ENCODE measurements at regions not wholly inside any gene's neighbourhood (a gene's known extent, or its start where the extent isn't known, plus 50 kb on each side); places are given as distances from the start of the nearest gene placed in this dataset.
"Not testable (repeated sequence)": the region's sequence is repeated elsewhere in the genome, so short reads cannot be mapped to it uniquely, and the experiment has no call there.

GRCh38 chr7:125820495-125820894, 890.9 kb upstream of the POT1 start:
- no peak overlapping the region for H3K4me3 ChIP-seq
- no peak for DNase-seq (ENCODE audit: low spot score in 2 of 2)
- H3K27ac ChIP-seq, result no peak overlapping the region
- H3K36me3 ChIP-seq, result no peaks in the 10 kb centered on the region
- no peaks in the 10 kb centered on the region for H3K27me3 ChIP-seq
- H3K9me3 ChIP-seq, result no peaks in the 10 kb centered on the region
- H3K4me1 ChIP-seq, result no peaks in the 10 kb centered on the region
- no peak for TF ChIP-seq CTCF (IDR thresholded peaks at IDR 0.05)
- intact Hi-C loops (cut with DNase I), result no loop called here

- intact Hi-C loops (cut with DNase I), result no loop called here
- H3K27me3 ChIP-seq, result no peaks in the 10 kb centered on the region
- no peaks in the 10 kb centered on the region for H3K9me3 ChIP-seq
- no peak for TF ChIP-seq CTCF (IDR thresholded peaks at IDR 0.05)
- H3K27ac ChIP-seq, result no peak overlapping the region
- no peak overlapping the region for H3K4me3 ChIP-seq
- no peaks in the 10 kb centered on the region for H3K36me3 ChIP-seq
- H3K4me1 ChIP-seq, result no peaks in the 10 kb centered on the region
- no peak for DNase-seq (ENCODE audit: low spot score in 2 of 2)
Observed at GRCh38 chr7:125814100-125814499, 884.5 kb upstream of the POT1 start.

GRCh38 chr7:125806491-125806890, 876.9 kb upstream of the POT1 start:
- H3K4me1 ChIP-seq; H3K27ac ChIP-seq; H3K4me3 ChIP-seq; H3K9me3 ChIP-seq; H3K36me3 ChIP-seq; intact Hi-C loops (cut with DNase I); DNase-seq (ENCODE audit: low spot score in 2 of 2); H3K27me3 ChIP-seq: not testable (repeated sequence)

GRCh38 chr7:125804273-125804672, 874.6 kb upstream of the POT1 start:
- no peak overlapping the region for H3K4me3 ChIP-seq
- H3K27me3 ChIP-seq, result no peaks in the 10 kb centered on the region
- no peaks in the 10 kb centered on the region for H3K4me1 ChIP-seq
- no peaks in the 10 kb centered on the region for H3K36me3 ChIP-seq
- H3K27ac ChIP-seq, result no peak overlapping the region
- no peak for TF ChIP-seq CTCF (IDR thresholded peaks at IDR 0.05)
- no peaks in the 10 kb centered on the region for H3K9me3 ChIP-seq
- intact Hi-C loops (cut with DNase I), result no loop called here
- no peak for DNase-seq (ENCODE audit: low spot score in 2 of 2)

- Histone ChIP-seq H3K9me3 (no peaks in the 10 kb centered on the region), H3K4me3 (no peak overlapping the region), H3K4me1 (no peaks in the 10 kb centered on the region), H3K27ac (no peak overlapping the region), H3K27me3 (no peaks in the 10 kb centered on the region), H3K36me3 (no peaks in the 10 kb centered on the region)
- intact Hi-C loops (cut with DNase I), result no loop called here
- TF ChIP-seq CTCF (IDR thresholded peaks at IDR 0.05), result no peak
- no peak for DNase-seq (ENCODE audit: low spot score in 2 of 2)
Observed at GRCh38 chr7:125780153-125780552, 850.5 kb upstream of the POT1 start.

- no peaks in the 10 kb centered on the region for H3K9me3 ChIP-seq
- no peak for DNase-seq (ENCODE audit: low spot score in 2 of 2)
- intact Hi-C loops (cut with DNase I), result no loop called here
- no peak overlapping the region for H3K4me3 ChIP-seq
- TF ChIP-seq CTCF (IDR thresholded peaks at IDR 0.05), result no peak
- no peaks in the 10 kb centered on the region for H3K36me3 ChIP-seq
- no peaks in the 10 kb centered on the region for H3K27me3 ChIP-seq
- H3K4me1 ChIP-seq, result no peaks in the 10 kb centered on the region
- H3K27ac ChIP-seq, result no peak overlapping the region
Observed at GRCh38 chr7:125775317-125775716, 845.7 kb upstream of the POT1 start.
